ENCODE measurements at regions not wholly inside any gene's neighbourhood (a gene's known extent, or its start where the extent isn't known, plus 50 kb on each side); places are given as distances from the start of the nearest gene placed in this dataset.

GRCh38 chr2:180419212-180419611 is 412.1 kb upstream of the CWC22 start:
- H2AFZ ChIP-seq (ENCODE audit: low read depth, low read length, poor library complexity, severe bottlenecking): no peak overlapping the region
- H3K4me1 ChIP-seq (ENCODE audit: control insufficient read depth in 1 of 2, insufficient read depth in 2 of 2, low read length in 2 of 2): no peaks in the 10 kb centered on the region
- H3K79me2 ChIP-seq (ENCODE audit: insufficient read depth, low read length): no peaks in the 10 kb centered on the region
- H3K9me2 ChIP-seq (ENCODE audit: insufficient read depth): no peaks in the 10 kb centered on the region
- intact Hi-C loops (cut with micrococcal nuclease): no loop called here
- H3K27ac ChIP-seq (ENCODE audit: low read depth, low read length): no peak overlapping the region
- H3K27me3 ChIP-seq (ENCODE audit: insufficient read depth, low read length): no peaks in the 10 kb centered on the region
- ATAC-seq (no peak), DNase-seq (ENCODE audit: low read depth, low spot score) (no peak)
- no peak overlapping the region for H3K4me2 ChIP-seq (ENCODE audit: low read length)
- ChIA-PET RAD21 (ENCODE audit: low non-redundant PET in 1 of 2, low total read pairs in 2 of 2, uncharacterized antibody in 2 of 2, unreplicated experiment in 2 of 2) (no interaction called here), CTCF (no interaction called here), POLR2A (no interaction called here)
- TF ChIP-seq POLR2A (IDR thresholded peaks at IDR 0.05; ENCODE audit: borderline replicate concordance, extremely low read depth, insufficient read depth, insufficient read length): no peak
- no peak for TF ChIP-seq ZFX (IDR thresholded peaks at IDR 0.05)
- TF ChIP-seq JUND (IDR thresholded peaks at IDR 0.05): no peak
- no peak for TF ChIP-seq RAD21 (IDR thresholded peaks at IDR 0.05; ENCODE audit: low read depth)
- TF ChIP-seq MAX (IDR thresholded peaks at IDR 0.05): no peak
- TF ChIP-seq SIN3A (IDR thresholded peaks at IDR 0.05; ENCODE audit: low read depth): no peak
- no peak for TF ChIP-seq FOSL1 (IDR thresholded peaks at IDR 0.05; ENCODE audit: low read depth)
- TF ChIP-seq SP1 (IDR thresholded peaks at IDR 0.05; ENCODE audit: low read depth): no peak
- TF ChIP-seq CTCF (IDR thresholded peaks at IDR 0.05 in 2 of 3, conservative IDR thresholded peaks at IDR 0.05 in 1 of 3; ENCODE audit: borderline replicate concordance in 1 of 3, insufficient read depth in 1 of 3, low read depth in 2 of 3, low read length in 2 of 3): no peak
- TF ChIP-seq CBX3 (IDR thresholded peaks at IDR 0.05; ENCODE audit: low read depth): no peak
- TF ChIP-seq CEBPB (IDR thresholded peaks at IDR 0.05; ENCODE audit: low read depth): no peak
- no peak for TF ChIP-seq ATF3 (IDR thresholded peaks at IDR 0.05)
- TF ChIP-seq YY1 (IDR thresholded peaks at IDR 0.05; ENCODE audit: extremely low read depth, insufficient replicate concordance, low read depth, low read length): no peak
- TF ChIP-seq TCF7L2 (IDR thresholded peaks at IDR 0.05; ENCODE audit: borderline replicate concordance, extremely low read depth, insufficient read depth, insufficient read length): no peak
- TF ChIP-seq EZH2 (IDR thresholded peaks at IDR 0.05): no peak
- H4K20me1 ChIP-seq (ENCODE audit: insufficient read depth): no peaks in the 10 kb centered on the region
- H3K9me3 ChIP-seq (ENCODE audit: control insufficient read depth in 1 of 2, insufficient read depth in 1 of 2, low read depth in 1 of 2, low read length in 2 of 2): no peaks in the 10 kb centered on the region
- H3K4me3 ChIP-seq (replicated peaks in 1 of 2; ENCODE audit: low read depth in 1 of 2, low read length in 2 of 2): no peak overlapping the region
- H3K36me3 ChIP-seq (ENCODE audit: control insufficient read depth in 1 of 2, insufficient read depth in 2 of 2, low read length in 2 of 2): no peaks in the 10 kb centered on the region
- BruUV-seq (replicated peaks): no TSS peak
- H3K9ac ChIP-seq (ENCODE audit: low read length): no peak overlapping the region
